HL-60 (cell line): ENCODE measurements at regions not wholly inside any gene's neighbourhood (a gene's known extent, or its start where the extent isn't known, plus 50 kb on each side); places are given as distances from the start of the nearest gene placed in this dataset.

Source experiments
- DNase-seq, 2 experiments: peaks; one replicate each; pipeline ENCODE4 v3.0.0-alpha.2; 2010 to 2020; ENCODE audit warnings: low read depth in 1 of 2, low spot score in 1 of 2
- H3K27ac ChIP-seq: fragments of 250-450 bp; sonication (Bioruptor Pico); replicated peaks from 2 replicates; pipeline ENCODE4 v1.5.1; 2020; ENCODE audit warnings: mild to moderate bottlenecking, moderate library complexity
- H3K27me3 ChIP-seq: fragments of 250-450 bp; sonication (Bioruptor Pico); 2 replicates; pipeline ENCODE4 v1.5.1; 2021; ENCODE audit warnings: mild to moderate bottlenecking, moderate library complexity; ENCODE audit not compliant: insufficient read depth, poor library complexity, severe bottlenecking
- H3K4me3 ChIP-seq: replicated peaks from 2 replicates; pipeline ENCODE4 v1.5.1; 2011; ENCODE audit warnings: mild to moderate bottlenecking, control low read depth, low read length; ENCODE audit not compliant: insufficient read depth
- GABPA ChIP-seq: IDR thresholded peaks from 2 replicates; pipeline ENCODE4 v1.6.1; 2012; ENCODE audit warnings: low read depth
- POLR2AphosphoS5 ChIP-seq: IDR thresholded peaks from 2 replicates; pipeline ENCODE4 v1.6.1; 2012; ENCODE audit warnings: low read depth
- SPI1 ChIP-seq: IDR thresholded peaks from 2 replicates; pipeline ENCODE4 v1.6.1; 2012; ENCODE audit warnings: low read depth, mild to moderate bottlenecking, borderline replicate concordance
- TF ChIP-seq, protein P1 (sequence below): IDR thresholded peaks from 2 replicates; pipeline ENCODE4 v1.6.1; 2012; ENCODE audit warnings: low read depth; ENCODE audit not compliant: insufficient replicate concordance
- TF ChIP-seq, protein P2 (sequence below): IDR thresholded peaks from one replicate; pipeline ENCODE4 v1.5.1; 2011; ENCODE audit warnings: low read length, control low read depth, inconsistent platforms; ENCODE audit not compliant: insufficient read depth

- DNase-seq, result no peak
- no peak overlapping the region for H3K4me3 ChIP-seq
- TF ChIP-seq POLR2AphosphoS5 (no peak), SPI1 (no peak), GABPA (no peak)
- TF ChIP-seq, protein P1, sequence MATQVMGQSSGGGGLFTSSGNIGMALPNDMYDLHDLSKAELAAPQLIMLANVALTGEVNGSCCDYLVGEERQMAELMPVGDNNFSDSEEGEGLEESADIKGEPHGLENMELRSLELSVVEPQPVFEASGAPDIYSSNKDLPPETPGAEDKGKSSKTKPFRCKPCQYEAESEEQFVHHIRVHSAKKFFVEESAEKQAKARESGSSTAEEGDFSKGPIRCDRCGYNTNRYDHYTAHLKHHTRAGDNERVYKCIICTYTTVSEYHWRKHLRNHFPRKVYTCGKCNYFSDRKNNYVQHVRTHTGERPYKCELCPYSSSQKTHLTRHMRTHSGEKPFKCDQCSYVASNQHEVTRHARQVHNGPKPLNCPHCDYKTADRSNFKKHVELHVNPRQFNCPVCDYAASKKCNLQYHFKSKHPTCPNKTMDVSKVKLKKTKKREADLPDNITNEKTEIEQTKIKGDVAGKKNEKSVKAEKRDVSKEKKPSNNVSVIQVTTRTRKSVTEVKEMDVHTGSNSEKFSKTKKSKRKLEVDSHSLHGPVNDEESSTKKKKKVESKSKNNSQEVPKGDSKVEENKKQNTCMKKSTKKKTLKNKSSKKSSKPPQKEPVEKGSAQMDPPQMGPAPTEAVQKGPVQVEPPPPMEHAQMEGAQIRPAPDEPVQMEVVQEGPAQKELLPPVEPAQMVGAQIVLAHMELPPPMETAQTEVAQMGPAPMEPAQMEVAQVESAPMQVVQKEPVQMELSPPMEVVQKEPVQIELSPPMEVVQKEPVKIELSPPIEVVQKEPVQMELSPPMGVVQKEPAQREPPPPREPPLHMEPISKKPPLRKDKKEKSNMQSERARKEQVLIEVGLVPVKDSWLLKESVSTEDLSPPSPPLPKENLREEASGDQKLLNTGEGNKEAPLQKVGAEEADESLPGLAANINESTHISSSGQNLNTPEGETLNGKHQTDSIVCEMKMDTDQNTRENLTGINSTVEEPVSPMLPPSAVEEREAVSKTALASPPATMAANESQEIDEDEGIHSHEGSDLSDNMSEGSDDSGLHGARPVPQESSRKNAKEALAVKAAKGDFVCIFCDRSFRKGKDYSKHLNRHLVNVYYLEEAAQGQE, result no peak
- H3K27ac ChIP-seq, result no peak overlapping the region
- peaks cover 5% of the 10 kb centered on the region for H3K27me3 ChIP-seq
Observed at GRCh38 chr17:77807746-77808441, 150.6 kb upstream of the TNRC6C start.

- H3K4me3 ChIP-seq, result no peak overlapping the region
- TF ChIP-seq SPI1, result no peak
- TF ChIP-seq POLR2AphosphoS5, result no peak
- no peak for TF ChIP-seq GABPA
- TF ChIP-seq, protein P2, sequence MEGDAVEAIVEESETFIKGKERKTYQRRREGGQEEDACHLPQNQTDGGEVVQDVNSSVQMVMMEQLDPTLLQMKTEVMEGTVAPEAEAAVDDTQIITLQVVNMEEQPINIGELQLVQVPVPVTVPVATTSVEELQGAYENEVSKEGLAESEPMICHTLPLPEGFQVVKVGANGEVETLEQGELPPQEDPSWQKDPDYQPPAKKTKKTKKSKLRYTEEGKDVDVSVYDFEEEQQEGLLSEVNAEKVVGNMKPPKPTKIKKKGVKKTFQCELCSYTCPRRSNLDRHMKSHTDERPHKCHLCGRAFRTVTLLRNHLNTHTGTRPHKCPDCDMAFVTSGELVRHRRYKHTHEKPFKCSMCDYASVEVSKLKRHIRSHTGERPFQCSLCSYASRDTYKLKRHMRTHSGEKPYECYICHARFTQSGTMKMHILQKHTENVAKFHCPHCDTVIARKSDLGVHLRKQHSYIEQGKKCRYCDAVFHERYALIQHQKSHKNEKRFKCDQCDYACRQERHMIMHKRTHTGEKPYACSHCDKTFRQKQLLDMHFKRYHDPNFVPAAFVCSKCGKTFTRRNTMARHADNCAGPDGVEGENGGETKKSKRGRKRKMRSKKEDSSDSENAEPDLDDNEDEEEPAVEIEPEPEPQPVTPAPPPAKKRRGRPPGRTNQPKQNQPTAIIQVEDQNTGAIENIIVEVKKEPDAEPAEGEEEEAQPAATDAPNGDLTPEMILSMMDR, result no peak
- TF ChIP-seq, protein P1, result no peak
- DNase-seq, result no peak
- no peak overlapping the region for H3K27ac ChIP-seq
- peaks cover 5% of the 10 kb centered on the region for H3K27me3 ChIP-seq
Observed at GRCh38 chr17:77808686-77809425, 149.6 kb upstream of the TNRC6C start.

DNA sequence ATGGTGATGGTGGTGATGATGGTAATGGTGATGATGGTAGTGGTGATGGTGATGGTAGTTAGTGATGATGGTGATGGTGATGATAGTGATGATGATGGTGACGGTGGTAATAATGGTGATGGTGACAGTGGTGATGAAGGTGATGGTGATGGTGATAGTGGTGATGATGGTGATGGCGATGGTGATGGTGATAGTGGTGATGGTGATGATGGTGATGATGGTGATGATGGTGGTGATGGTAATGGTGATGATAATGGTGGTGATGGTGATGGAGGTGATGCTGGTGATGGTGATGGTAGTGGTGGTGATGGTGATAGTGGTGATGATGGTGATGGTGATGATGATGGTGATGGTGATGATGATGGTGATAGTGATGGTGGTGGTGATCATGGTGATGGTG, 148.7 kb upstream of the TNRC6C start:
- H3K27ac ChIP-seq, result no peak overlapping the region
- no peak overlapping the region for H3K4me3 ChIP-seq
- H3K27me3 ChIP-seq, result peaks cover 5% of the 10 kb centered on the region
- no peak for DNase-seq
- no peak for TF ChIP-seq POLR2AphosphoS5

DNA sequence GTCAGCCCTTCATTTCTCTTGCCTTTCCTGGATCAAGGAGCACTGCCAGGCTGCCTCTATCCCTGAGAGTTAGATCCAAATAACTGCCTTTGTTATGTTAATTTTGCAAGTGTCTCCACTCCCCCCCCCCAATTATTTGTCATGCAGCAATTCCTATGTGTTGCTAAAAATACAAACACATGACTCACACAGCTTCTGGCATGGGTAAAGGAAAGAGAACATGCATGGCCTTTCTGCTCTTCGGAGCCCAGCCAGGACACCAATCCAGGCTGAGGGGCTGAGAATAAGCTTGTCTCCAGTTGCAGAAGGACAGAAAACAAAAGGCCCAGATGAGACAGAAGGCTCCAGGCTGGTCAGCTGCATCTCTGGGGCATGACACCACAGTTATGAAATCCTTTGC, 148.0 kb upstream of the TNRC6C start:
- H3K27ac ChIP-seq, result no peak overlapping the region
- no peak for DNase-seq

More for the DNA sequence above, 148.0 kb upstream of the TNRC6C start:
- TF ChIP-seq, protein P2, result no peak
- TF ChIP-seq, protein P1, result no peak
- TF ChIP-seq GABPA (no peak), POLR2AphosphoS5 (no peak), SPI1 (no peak)
- Histone ChIP-seq H3K27me3 (peaks cover 5% of the 10 kb centered on the region), H3K4me3 (no peak overlapping the region)
